ENCODE measurements at regions not wholly inside any gene's neighbourhood (a gene's known extent, or its start where the extent isn't known, plus 50 kb on each side); places are given as distances from the start of the nearest gene placed in this dataset.
A peak's percentile ranks its signal among the peaks of the same experiment; 100 is the strongest.

- no peak for TF ChIP-seq CTCF (IDR thresholded peaks at IDR 0.05)
- DNase-seq (no peak), ATAC-seq (peak in 1 of 2 donors; percentile 36)
- intact Hi-C loops (cut with DNase I): no loop called here
- Histone ChIP-seq H3K9me3 (no peaks in the 10 kb centered on the region), H3K27ac (no peak overlapping the region), H3K4me3 (peak overlapping the region; percentile 25), H3K27me3 (ENCODE audit: low read depth) (no peaks in the 10 kb centered on the region), H3K4me1 (peaks cover 4% of the 10 kb centered on the region), H3K36me3 (no peaks in the 10 kb centered on the region)
These were observed 129.8 kb upstream of the PPP1R3A start for GRCh38 chr7:114048386-114049235.

- no peak for TF ChIP-seq CTCF (IDR thresholded peaks at IDR 0.05)
- H3K27ac ChIP-seq: no peak overlapping the region
- no peak for DNase-seq
- peak in 1 of 2 donors; percentile 75 for ATAC-seq
- H3K9me3 ChIP-seq: no peaks in the 10 kb centered on the region
- H3K4me1 ChIP-seq: peaks cover 4% of the 10 kb centered on the region
- intact Hi-C loops (cut with DNase I): no loop called here
- H3K27me3 ChIP-seq (ENCODE audit: low read depth): no peaks in the 10 kb centered on the region
- no peaks in the 10 kb centered on the region for H3K36me3 ChIP-seq
- peak overlapping the region; percentile 25 for H3K4me3 ChIP-seq
These were observed 129.1 kb upstream of the PPP1R3A start for GRCh38 chr7:114047889-114048288.

- H3K4me3 ChIP-seq: no peak overlapping the region
- no peaks in the 10 kb centered on the region for H3K27me3 ChIP-seq (ENCODE audit: low read depth)
- H3K36me3 ChIP-seq: no peaks in the 10 kb centered on the region
- DNase-seq: no peak
- intact Hi-C loops (cut with DNase I): no loop called here
- no peaks in the 10 kb centered on the region for H3K9me3 ChIP-seq
- H3K27ac ChIP-seq: no peak overlapping the region
- H3K4me1 ChIP-seq: no peaks in the 10 kb centered on the region
- ATAC-seq: no peak
- TF ChIP-seq CTCF (IDR thresholded peaks at IDR 0.05): no peak
These were observed 114.7 kb upstream of the PPP1R3A start for GRCh38 chr7:114033475-114033874.

- TF ChIP-seq CTCF (IDR thresholded peaks at IDR 0.05): peak; percentile 67
- Histone ChIP-seq H3K27ac (no peak overlapping the region), H3K4me3 (no peak overlapping the region), H3K27me3 (ENCODE audit: low read depth) (no peaks in the 10 kb centered on the region), H3K36me3 (no peaks in the 10 kb centered on the region), H3K4me1 (no peaks in the 10 kb centered on the region), H3K9me3 (no peaks in the 10 kb centered on the region)
- ATAC-seq (peak; percentile 47 to 56), DNase-seq (no peak)
- intact Hi-C loops (cut with DNase I): no loop called here
These were observed 107.8 kb upstream of the PPP1R3A start for GRCh38 chr7:114026486-114027089.

- no peak for TF ChIP-seq CTCF (IDR thresholded peaks at IDR 0.05)
- Histone ChIP-seq H3K4me3 (no peak overlapping the region), H3K4me1 (no peaks in the 10 kb centered on the region), H3K27me3 (ENCODE audit: low read depth) (no peaks in the 10 kb centered on the region), H3K27ac (no peak overlapping the region), H3K36me3 (no peaks in the 10 kb centered on the region), H3K9me3 (no peaks in the 10 kb centered on the region)
- ATAC-seq: no peak
- DNase-seq: no peak
- intact Hi-C loops (cut with DNase I): no loop called here
These were observed 102.3 kb upstream of the PPP1R3A start for GRCh38 chr7:114021135-114021534.

Measured in lower lobe of right lung (tissue), 2 donors.